SK-N-DZ (cell line): ENCODE measurements at regions not wholly inside any gene's neighbourhood (a gene's known extent, or its start where the extent isn't known, plus 50 kb on each side); places are given as distances from the start of the nearest gene placed in this dataset.

Experiments
- DNase-seq: peaks from one replicate; pipeline ENCODE4 v3.0.0-alpha.2; 2015; ENCODE audit warnings: low spot score

DNA sequence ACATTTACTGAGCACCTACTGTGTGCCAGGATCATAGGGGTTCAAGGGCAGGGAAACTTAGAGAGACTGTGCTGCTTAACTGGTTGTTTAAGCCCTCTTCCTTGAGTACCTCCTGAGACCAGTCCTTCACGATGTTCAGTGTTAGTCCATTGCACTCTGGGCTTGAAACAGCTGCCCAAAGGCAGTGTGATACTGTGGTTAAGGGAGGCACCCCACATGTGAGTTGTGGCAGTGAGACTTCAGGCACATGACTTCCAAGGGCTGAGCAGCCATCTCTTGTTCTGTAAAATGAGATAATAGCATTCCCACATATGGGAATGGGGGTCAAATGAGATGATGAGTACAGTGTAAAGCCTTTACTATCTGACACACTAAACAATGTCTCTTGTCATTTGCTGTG is 75.1 kb downstream of the LINGO1 start:
- DNase-seq, result no peak

DNA sequence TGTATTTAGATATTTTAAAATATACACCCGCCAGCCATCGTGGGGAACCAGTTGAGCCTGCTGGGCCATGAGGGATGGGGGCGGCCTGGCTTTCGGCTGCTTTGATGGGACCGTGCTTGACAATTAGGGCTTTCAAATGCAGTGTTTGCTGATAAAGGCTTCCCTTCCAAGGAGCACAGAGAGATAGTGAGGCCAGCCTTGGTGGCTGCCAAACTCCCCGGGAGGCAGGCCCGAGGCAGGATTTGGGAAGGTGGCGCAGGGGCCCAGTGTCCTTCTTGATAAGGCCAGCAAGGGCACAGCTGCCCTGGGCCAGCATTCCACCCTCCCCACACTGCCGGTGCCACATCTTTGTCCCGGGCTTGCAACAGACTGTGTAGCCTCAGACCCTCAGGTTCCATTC is 75.6 kb downstream of the LINGO1 start:
- no peak for DNase-seq

DNA sequence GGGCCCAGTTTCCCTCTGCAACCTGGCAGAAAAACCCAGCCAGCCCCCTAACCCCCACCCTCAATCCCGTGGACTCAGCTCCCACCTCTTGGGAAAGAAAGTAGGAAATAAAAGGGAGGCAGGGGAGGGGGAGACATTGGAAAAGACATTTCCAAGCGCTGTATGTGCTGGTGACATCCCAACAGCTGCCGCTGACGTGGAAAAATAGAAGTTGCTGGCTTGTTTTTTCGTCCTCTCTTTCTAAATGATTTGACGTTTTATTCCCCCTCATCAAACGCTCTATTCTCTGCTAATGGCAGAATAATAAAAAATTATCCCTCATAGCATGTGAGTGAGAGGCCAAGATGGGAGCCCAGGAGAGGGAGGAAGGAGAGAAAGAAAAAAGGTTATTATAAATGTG is 76.1 kb downstream of the LINGO1 start:
- no peak for DNase-seq

DNA sequence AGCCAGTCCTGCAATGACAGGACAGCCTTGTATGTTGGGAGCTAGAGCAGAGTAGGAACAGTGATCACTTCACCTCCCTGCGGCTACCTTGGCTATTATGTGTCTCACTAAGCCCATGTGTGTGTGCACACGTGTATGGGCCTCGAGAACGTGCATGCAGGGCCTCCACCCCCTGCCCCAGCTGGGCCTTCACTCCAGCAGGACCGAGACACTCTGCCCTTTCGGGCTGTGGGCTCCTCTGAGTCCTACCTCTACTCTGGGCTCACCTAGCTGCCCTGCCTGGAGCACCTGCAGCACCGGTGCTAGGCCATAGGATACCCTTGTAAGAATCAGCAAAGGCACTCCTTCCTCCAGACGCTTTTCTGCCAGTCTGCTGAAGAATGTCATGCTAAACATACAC is 77.5 kb downstream of the LINGO1 start:
- no peak for DNase-seq

DNA sequence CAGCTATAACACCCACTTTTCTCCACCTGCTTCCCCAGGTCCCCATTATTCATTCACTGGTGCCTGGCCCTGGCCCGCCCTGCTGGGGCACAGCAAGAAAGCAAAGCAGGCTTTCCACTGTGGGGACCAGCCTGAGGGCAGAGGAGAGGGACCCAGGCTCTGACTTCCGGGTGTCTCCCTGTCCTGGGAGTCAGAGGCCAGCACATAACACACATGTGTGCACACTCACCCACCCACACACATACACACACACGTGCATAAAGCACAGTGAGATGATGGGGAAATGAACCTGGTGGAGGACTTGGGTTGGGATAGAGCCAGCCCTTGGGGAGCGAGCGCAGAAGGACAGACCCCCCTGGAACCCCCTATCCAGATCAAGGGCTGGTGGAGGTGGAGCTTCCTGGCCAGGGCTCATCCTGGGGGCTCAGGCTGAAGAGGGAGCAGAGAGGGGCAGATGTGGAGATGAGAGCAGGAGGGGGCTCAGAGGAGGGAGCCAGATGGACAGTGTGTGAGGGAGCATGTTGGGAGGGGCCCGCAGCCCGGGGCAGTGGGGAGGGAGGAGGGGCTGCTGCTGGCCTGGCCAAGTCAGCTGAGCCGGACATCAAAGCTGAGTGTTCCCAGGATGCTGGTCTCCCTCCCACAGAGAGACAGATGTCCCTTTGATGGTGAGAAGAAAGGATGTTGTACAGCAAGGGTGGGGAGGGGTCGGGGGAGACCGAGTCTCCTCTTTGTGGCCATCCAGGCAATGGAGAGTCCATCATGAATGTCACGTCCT is 78.2 kb downstream of the LINGO1 start:
- no peak for DNase-seq

DNA sequence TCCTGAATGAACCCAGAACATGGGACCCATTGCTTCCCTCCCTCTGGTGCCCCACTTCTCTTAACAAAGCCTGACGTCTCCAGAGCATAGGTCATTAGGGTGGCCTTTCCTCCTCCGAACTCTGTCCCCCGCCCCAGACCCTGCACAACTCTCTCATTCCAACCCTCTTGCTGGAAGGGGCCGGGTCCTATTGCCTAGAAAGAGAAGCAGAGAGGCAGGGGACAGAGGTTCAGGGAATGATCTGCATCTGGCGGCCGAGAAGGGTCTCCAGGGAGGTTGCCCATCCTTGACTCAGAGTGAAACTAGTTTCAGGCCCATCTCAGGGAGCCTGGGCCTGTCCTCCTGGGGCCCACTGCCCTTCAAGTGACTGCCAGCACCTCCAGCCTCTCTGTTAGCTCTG is 79.0 kb downstream of the LINGO1 start:
- DNase-seq, result no peak

DNA sequence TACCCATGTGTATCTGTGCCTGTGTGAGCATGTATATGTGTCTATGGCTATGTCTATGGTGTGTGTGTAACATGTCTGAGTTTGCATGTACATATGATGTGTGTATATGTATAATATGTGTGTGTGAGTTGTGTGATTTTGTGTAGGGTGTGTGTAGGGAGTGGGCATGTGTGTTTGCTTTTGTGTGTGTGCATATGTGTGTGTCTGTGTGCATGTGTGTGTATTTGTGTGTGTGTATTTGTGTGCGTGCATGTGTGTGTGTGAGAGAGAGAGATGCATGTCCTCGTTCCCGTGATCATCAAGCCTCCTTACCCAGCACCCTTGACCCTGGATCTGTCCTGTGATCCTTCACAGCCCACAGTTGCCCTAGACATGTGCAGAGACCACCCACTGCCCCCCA is 79.5 kb downstream of the LINGO1 start:
- DNase-seq, result no peak

DNA sequence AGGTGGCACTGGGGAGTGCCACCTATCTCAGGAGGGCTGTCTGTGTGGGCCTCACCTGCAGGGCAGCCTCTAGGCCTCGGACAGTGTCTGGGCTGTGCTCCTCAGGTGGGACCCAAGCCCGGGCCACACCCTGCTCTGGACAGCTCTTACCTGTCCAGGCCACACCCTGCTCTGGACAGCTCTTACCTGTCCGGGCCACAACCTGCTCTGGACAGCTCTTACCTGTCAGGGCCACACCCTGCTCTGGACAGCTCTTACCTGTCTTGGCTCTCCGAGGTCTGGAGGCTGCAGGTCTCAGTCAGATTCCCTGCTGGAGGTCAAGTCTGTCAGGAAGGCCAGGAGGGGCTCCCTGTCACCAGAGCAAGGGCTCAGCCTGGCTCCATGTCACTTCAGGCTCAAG is 80.6 kb downstream of the LINGO1 start:
- DNase-seq, result no peak

DNA sequence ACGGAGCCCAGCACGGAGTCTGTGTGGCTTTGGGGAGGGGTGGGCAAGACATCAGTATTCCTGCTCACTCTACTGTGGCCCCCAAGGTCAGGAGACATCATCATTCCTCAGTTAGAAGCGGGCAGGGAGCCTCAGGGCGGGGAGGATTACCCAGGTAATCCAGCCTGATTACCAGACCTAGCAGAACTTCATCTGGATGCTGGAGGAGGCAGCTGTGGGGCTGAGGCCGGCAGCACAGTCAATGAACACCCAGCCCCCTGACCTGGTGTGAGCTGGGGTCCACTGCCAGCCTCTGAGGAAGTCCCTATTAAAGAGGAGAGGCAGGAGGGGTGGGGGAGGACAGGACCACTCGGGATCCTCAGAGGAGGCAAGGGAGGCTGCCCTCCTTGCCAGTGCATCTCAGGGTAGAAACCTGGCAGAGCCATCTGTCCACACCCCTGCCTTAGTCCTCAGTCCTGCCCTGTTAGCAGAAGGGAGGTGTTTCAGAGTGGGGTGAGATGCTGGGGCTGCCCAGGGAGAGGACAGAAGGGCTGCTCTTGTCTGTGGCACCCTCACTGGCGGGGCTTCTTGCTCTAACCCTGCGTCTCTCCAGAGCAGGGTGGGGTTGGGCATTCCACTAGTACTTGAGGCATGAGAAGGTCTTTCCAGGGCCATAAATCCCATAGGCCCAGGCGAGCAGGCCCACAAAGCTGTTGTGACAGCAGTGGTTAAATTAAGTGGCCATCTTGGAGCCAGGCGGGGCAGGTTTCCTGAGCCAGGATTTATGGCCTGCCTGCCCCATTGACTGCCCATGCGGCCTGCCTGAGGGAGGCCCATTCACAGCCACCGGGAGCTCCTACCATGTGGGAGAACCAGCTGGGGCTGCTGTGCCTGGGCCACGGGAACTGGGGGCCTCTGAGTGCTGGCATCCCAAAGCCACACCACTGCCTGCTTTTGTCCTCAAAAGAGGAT is 82.1 kb downstream of the LINGO1 start:
- peak; percentile 50 for DNase-seq

DNA sequence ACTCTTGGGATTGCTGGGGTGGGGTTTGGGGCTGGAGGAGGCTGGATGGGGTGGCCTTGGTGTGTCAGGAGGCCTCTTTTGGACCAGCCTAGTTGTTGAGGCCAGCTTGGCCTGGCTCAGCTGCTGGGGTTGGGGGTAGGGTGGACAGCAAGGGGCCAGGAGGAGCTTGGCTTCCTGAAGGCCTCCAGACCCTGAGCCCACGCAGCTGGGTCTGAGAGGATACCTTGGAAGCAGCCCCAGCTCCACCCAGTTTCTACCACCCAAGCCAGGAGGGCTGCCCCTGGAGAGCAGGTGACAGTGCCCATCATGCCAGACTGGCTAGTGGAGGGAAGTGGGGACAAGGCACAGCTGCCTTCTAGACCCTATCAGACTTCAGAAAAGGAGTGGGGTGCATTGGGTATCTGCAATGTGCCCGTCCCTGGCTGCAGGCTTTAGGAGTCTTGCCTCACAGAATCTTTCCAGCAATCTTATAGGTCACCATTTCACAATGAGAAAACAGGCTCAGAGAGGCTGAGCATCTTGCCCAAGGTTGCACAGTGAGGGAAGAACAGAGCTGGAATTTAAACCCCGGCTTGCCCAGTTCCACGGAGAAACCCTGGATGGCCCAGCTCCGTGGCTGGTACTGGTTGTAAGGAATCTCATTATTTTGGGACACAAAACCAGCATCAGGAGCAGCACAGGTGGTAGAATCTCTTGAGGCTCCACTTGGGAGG is 83.0 kb downstream of the LINGO1 start:
- no peak for DNase-seq

DNA sequence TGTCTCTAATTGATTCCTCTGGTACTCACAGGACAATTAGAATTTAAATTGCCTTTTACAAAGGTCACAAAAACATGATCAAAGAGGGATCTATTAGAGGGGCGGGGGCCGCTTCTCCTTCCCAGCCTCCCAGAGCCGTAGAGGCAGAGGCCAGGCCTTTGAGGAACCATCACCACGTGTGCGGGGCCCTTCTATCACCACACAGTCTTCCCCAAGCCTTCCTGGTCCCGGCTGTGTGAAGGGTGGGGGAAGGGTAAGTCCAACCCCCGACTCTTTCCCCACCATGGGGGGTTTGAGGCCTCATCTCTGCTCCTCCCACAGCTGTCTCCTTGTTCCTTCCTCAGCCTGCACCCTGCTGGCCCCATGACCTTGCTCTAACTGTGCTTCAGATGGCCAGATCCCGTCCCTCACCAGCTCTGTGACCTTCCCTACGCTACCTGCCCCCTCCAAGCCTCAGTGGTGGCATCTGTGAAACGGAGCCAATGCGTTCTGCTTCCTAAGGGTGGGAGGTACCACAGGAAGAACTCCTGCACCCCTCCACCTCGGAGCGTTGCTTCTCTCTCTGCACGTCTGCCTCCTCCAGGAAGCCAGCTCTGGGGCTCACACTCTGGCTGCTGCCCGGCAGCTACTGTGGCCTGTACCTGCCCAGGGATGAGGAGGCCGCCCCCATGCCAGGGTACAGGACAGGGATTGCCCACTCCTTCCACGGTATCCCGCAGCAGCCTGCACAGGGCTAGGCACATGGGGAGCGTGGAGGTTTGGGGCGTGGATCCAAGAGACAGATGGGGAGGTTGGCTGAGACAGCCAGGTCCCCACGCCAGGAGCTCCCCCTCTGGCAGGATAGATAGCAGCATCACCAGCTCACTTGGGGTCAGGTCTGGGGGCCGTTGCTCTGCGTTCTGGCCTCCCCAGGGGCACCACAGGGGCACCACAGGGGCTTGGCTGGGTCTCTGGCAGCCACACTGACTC is 83.8 kb downstream of the LINGO1 start:
- DNase-seq, result no peak

DNA sequence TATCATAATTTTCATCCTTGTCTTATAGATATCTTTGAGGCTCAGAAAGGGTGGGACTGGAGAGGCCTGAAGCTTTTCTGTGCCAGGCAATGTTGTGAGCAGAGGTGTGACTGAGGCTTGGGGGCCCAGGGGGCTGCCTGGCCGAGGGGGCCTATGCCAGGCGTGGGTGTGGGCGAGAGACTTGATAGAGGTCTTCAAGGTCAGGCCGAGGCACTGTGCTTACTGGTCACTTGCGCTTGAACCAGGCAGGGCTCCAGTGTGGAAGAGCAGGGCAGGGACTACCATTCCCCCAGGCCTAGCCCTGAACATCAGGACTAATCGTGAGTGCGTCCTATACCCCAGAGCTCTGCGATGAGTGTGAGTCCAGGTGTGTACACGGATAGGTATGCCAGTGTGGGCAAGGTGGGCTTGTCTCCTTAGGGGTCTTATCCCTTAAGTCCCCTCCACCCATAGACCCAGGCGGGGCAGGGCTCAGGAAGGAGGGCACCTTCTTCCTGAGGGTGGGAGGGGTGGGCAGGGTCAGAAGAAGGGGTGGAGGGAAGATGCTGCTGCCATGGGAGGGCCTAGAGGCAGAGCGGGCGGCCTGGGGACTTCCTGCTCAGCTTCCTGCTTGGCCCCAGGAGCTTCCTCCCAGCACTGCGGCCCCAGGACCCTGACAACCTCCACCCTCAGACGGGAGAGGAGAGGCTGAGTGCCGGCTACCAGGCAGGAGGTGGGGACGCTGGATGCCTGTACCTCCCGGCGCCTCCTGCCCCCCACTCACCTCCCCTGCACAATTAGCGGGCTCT is 84.7 kb downstream of the LINGO1 start:
- no peak for DNase-seq

DNA sequence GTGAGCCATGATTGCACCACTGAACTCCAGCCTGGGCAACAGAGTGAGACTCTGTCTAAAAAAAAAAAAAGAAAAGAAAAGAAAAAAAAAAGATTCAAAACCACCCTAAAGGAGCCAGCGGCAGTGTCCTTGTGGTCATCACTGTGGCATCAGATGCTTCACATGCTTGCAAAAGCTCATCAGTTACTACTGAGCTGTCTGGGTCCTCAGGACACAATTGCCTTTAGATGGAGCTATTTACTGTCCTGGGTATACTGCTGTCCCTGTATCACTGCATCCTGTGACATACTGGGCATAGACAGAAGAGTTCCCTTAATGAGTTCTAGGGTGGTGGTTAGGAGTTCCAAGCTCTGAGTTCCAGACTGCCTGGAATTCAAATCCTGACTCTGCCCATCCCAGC is 85.8 kb downstream of the LINGO1 start:
- no peak for DNase-seq

DNA sequence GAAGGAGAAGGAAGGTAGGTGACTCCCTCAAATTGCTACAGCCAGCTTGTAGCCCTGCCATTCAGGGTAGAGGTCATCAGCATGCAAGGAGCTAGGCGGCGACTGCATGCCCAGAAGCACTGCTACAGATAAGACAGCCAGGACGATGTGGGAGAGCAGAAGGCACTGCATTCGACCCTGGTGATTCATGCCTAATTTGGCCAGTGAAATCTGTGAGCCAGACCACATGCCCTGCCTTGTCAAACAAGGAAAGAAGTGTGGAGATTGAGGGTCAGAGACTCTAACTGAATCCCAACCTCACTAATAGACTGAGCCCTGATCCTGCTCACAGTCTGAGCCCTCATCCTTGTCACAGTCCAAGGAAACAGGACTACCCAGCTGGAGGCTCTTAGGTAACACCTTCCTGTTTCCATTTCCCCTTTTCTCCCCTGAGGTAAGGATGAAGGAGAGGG is 86.6 kb downstream of the LINGO1 start:
- no peak for DNase-seq

DNA sequence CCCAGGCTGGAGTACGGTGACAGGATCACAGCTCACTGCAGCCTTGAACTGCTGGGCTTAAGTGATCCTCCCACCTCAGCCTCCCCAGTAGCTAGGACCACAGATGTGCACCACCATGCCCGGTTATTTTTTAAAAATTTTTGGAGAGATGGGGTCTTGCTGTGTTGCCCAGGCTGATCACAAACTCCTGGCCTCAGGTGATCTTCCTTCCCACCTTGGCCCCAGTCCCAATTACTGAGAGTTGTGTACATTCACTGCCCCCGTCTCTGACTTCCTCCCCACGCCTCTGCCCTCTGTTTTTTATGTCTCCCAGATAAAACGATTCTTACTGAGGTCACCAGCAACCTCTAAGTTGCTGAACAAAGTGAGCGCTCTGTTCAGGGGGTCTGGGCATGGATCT is 87.7 kb downstream of the LINGO1 start:
- DNase-seq, result no peak

DNA sequence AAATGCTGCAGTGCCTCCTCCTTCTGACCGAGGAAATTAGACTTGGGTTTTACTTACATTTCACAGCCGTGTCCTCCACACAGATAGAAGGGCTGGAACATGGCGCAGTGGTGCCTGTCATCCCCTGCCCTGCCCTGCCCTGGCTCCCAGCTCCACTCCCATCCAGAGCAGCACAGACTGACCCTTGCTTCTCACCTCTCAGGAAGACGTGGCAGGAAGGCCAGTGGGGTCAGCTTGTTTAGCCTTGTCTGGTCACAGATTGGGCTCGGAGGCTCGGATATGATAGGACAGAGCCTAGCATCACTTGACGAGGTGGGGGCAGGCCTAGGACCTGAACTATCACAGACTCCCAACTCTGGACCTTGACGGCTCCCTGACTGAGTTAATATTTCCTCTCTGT is 88.5 kb downstream of the LINGO1 start:
- DNase-seq, result no peak

DNA sequence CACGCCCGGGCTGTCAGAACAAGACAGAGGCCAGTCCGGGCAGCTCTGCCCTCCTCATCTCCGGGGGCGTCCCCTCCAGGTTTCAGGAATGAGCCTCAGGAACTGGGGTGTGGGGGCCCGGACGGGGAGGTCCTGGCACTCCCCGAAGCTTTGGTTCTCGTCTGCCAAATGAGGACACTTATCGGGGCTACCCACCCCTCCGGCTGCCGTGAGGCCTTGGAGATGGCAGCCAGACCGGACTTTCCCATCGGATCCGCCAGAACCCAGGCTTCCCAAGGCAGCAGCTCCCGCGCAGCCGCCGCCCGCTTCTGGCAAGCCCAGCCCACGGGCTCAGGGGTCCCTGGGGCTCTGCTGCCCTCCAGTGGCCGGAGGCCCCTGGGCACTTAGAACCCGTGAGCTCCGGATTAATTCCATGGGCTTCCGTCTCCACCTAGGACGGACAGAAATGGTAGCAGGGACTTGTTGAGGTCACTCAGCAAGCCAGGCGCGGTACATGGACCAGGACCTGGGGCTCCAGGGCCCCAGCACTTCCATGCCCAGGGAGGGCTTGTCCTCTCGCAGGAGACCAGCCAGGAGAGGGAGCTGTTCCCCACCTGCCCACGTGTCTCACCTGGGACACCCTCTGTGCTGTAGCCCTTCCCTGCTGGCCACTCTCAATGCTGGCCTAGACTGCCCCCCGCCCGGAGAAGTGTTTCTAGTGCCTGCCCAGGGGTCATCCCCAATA is 89.4 kb downstream of the LINGO1 start:
- peak; percentile 83 for DNase-seq

DNA sequence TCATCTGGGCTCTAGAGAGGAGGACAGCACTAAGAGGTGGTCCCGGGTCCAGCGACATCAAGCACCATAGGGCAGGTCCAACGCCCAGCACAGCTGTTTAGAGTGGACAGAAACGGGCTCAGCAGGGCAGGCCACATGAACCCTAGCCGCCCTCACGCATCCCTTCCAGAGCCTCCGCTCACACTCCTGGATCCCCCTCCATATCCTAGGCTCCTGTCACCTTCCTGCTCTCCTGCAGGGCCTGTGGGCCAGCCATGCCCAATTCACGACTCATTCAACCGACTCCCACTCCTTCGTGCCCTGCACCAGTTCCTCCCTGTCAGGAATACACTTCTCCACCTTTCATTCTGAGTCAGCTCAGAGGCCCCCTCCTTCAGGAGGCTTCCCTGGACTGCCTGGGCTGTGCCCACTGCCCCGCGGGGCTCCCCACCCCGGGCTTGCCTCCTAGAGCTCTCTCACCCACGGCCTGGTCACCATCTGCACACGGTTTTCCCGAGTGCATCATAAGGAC is 90.2 kb downstream of the LINGO1 start:
- DNase-seq, result no peak
